8988T (cell line): ENCODE measurements at regions not wholly inside any gene's neighbourhood (a gene's known extent, or its start where the extent isn't known, plus 50 kb on each side); places are given as distances from the start of the nearest gene placed in this dataset.
"Not testable (repeated sequence)": the region's sequence is repeated elsewhere in the genome, so short reads cannot be mapped to it uniquely, and the experiment has no call there.

ENCODE experiments used
- DNase-seq: peaks from one replicate; pipeline ENCODE4 v3.0.0; 2011

DNA sequence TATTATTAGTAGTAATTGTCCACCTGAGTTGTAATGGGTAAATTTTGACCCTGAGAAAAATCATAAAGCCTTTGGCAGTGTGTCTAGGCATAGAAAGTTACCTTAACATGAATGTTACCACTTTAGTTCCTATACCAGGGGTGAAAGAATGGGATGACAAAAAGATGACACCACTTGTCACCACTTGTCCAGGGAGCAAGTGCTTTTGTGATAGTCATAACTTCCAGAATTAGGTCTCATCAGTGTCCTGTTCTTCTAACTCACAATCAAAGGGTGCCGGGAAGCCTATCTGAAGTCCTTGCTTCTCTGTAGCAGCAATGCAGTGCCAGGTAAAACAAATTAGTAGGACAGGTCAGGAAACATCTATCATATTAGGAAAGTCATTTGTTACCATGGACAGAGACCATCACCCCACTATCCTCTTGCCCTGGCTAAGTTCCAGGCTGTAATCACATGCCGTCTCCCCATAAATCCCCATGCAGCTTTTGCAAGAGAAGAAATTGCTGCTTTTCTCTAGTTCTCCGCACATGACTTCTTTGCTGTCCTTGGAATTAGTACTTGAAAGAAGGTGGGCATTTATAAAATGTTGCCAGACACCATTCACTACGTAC is 156.5 kb upstream of the SGCD start:
- no peak for DNase-seq

DNA sequence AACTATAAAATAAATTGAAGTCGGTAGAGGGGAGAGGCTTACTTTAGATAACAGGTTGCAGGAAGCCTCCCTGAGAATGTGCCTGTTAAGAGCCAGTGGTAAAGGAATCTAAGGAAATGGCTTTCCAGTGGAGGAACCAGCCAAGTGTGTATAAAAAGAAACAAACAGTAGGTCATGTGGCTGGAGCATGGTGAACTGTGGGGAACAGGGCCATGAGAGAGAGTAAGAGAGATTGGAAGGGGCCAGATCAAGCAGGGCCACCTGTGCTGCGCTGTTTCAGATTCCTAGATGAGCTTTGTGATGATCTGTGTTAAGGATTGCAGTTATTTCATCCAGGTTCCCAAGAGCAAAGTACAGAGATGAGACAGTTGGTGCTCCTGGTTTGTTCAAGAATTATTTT is 152.7 kb upstream of the SGCD start:
- no peak for DNase-seq

DNA sequence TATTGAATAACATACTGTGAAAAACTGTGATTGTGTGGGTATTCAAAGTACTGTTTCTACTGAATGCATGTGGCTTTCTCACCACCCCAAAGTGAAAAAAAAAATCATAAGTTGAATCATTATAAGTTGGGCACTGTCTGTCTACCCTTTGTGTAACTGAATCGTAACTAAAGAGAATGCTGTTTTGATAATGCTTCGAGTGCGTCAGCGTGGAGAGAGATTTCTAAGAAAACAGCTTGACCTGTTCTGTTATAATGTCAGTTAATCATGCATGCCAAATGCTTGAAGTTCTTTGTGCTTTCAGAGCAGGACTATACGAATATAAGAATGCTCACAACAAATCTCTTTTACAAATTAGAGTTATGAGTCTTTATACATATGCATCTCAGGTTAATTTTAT is 148.8 kb upstream of the SGCD start:
- DNase-seq: no peak

DNA sequence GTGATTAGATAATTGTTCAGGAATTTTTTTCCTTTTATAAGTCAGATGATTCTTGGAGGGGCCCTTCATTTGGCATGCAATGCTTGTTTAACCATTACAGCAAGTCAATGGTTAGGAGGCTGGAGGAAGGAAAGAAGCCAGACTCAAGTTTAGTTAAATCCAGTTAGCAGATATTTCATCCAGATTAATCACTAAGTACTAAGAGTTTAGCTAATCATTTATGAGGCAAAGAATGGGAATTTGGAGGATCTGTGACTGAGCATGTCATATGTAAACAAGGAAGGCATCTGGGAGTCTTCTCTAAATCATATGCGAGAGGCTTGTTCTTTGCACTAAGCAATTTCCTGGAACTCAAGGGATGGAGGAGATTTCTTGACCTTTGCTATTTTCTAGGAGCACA is 145.3 kb upstream of the SGCD start:
- no peak for DNase-seq

DNA sequence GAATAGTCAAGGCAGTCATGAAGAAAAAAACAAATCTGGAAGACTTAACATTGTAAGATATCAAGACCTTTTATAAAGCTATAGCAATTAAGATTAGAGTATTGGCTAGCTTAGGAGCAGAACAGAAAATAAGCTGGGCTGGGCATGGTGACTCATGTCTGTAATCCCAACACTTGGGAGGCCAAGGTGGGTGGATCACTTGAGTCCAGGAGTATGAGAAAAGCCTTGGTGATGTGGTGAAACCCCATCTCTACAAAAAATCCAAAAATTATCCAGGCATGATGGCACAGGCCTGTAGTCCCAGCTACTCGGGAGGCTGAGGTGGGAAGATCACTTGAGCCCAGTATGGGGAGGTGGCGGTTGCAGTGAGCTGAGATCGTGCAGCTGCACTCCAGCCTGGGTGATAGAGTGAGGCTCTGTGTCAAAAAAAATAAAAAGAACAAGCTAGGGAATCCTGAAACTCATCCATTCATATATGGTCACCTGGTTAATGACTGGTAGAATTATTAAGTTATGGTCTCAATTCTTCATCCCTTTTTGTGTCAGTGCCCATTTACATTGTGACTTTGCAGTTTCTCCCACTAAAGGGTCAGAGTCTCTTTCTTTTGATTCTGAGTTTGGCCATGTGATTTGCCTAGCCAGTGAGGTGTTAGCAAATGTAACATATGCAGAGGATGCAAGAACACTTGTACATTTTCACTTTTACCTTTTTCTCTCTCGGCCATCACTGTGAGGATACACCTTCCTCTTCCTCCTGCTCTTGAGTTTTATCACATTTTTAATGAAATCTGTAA is 144.6 kb upstream of the SGCD start:
- DNase-seq: no peak

DNA sequence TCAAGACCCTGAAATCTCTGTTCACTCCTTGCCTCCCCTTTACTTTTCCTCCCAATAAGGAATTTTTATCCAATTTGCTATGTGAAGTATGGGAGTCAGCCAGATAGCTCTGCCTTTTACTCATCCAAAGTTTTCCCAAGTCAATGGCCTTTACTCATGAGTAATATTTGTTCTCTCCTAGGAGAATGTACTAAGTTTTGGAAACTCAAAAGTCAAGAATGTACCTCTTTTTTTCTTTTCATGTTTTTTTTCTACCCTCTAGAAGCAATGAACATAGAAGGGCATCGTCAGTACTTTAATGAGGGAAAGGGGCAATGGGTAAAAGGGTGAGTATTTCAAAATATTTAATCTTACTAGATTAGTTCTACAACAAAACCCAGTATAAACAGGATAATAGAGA is 140.2 kb upstream of the SGCD start:
- DNase-seq: no peak

DNA sequence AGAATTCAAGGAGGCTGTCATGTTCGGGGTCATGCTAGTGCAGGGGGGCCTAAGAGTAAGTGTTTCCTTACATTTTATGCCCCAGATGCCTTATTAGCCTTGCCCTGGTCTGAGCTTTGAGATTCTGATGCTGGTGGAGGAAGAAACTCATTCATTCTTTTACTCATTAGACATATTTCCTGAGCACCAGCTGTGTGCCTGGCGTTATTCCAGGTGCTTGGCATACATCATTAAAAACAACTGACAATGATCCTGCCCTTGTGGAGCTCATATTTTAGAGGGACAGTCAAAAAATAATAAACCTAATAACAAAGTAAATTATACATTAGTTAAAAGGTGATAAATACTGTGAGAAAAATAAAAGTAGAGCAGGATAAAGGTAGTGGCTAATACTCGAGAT is 138.9 kb upstream of the SGCD start:
- no peak for DNase-seq

DNA sequence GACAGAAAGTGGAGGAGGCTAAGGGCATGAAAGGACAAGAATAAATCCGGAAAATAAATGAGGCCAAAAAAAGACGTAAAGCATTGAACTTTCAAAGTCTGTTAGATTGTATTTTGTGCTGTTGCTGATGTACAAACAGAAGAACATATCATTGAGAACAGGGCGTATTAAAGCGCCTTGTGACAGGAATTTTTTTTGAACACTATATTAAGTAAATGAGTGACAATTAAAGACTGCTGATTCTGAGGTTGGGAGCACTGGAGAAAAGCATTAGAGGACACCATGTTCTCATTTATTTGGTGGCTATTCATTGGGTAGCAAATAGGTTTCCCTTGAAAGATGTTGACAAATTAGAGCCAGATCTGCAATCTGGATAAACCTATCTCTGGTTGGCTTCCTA is 137.3 kb upstream of the SGCD start:
- DNase-seq: no peak

DNA sequence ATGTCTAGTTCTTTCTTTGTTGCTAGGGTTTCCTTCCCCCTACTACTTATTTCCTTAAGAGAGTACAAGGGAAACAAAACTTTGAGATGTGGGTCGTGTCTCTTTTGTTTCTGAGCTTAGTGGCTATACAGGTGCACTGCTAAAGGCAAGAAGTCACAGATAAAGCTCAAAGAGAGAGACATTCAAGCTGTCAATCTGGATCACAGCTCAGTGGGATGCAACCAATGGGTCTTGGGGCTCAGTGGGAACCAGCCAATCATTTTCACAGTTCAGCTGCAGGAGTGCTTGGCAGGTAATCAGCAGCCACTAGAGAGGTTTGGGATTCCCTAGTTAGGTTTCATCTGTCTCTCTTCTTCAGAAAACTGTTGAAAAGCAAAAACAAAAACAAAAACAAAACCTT is 135.4 kb upstream of the SGCD start:
- DNase-seq: no peak

DNA sequence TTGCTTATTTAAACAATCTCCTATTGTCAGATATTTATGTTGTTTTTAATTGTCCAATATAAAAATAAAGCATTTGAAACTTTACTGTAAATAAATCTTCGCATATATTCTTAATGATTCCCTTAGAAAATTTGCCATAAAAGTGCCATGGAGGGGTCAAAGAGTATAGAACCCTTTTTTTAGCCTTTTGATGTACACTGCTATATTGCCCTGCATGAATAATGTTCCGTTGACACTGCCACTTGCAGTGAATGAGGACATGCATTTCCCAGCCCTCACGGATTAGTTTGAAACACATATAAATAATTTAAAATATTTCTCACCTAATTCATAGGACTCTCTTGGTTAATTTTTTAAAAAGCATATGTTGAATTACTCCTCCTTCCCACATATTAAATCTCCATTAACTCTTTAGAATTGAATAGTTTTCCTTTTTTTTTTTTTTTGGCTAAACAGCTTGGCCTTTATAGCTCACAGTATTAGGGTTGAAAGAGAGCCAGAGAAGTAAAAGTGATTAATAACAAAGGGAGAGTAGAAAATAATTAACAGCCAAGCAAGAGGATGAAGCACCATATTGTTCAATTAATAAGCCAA is 129.8 kb upstream of the SGCD start:
- DNase-seq: no peak

DNA sequence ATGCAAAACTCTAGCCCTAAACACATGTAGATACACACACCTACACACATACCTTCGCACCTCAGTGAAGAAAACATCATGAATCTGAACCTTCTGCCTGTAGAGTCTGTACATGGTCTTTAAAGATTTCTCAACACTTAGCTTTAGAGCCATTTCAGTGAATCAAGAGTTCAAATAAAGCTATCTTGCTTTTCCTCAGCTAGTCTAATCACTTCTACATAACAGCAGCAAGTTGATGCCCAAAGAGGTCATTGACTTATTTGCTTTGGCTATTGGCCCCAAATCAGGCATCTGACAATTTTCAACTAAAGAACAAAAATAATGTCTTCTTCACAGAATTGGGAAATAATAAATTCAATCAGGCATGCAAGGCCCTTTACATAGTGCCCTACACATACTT is 127.9 kb upstream of the SGCD start:
- no peak for DNase-seq

DNA sequence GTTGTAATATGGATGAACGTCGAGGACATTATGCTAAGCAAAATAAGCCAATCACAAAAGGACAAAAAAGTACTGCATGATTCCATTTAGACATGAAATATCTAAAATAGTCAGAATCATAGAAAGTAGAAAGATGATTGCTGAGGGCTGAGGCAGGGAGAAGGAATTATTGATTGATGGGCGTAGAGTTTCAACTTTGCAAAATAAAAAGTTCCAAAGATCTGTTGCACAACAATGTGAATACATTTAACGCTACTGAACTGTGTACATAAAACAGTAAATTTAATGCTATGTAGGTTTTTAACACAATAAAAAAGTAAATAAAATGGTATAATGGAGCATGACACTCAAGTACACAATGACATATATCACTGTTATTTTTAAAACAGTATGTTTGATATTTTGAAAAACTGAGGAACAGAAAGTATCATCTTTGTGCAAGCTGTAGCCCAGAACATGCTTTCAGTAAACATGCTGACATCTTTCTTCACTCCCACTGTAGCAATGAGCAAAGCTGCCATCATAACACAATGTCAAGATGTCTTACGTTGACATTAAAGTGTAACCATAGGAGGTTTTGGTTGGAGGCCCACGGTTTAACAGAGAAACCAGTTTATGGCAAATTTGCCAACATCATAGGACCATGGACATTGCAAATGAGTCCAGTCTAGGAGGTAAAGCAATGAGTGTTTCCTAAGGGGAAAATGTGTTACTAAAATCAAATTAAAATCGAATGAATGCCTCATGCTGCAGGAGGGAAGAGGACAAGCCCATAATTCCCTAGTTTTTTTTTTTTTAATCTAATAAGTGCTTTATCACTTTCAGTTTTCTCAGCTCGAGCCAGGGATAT is 125.8 kb upstream of the SGCD start:
- no peak for DNase-seq

DNA sequence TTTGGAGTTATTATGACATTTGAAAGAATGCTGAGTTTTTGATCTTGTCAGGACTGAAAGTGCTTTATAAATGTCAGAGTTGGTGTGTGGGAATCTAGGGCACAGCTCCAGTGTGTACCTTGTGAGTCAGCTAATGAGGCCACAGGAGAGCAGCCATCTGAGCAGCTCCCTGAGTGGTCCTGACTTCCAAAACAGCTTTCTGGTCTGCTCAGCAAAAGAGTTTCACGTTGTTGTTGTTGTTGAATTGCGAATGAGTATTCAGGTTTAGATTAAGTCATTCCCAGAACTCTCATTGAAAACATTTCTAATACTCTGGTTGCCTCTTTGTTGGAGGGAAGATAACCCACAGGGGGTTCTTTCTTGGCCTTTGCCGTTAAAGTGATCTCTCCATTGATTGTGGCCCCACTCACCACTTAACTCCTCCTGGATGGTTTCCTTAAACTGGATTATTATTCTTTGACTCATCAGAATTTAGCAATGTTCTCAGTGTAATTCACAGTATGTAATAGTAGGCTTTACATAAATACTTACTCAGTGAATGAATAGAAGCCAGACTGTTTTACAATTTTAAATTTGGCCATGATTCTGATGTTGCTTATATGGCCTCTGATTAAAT is 125.1 kb upstream of the SGCD start:
- no peak for DNase-seq

DNA sequence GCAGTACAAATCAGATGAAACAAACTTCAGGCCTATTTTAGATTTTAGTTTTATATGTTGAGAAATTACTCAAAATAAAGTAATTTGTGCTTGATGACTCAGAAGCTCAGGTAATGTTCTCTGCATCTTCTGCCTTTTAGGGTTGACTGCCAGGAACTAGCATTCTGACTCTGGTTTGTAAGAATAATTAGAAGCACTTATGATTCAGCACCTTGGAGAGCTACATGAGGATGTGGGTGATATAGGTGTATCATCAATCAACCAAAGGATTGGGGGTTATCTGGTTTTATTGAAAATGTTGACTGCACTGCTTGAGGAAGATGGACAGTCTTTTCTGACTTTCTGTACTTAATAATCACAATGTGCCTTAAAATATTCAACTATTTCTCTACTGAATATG is 118.7 kb upstream of the SGCD start:
- no peak for DNase-seq

DNA sequence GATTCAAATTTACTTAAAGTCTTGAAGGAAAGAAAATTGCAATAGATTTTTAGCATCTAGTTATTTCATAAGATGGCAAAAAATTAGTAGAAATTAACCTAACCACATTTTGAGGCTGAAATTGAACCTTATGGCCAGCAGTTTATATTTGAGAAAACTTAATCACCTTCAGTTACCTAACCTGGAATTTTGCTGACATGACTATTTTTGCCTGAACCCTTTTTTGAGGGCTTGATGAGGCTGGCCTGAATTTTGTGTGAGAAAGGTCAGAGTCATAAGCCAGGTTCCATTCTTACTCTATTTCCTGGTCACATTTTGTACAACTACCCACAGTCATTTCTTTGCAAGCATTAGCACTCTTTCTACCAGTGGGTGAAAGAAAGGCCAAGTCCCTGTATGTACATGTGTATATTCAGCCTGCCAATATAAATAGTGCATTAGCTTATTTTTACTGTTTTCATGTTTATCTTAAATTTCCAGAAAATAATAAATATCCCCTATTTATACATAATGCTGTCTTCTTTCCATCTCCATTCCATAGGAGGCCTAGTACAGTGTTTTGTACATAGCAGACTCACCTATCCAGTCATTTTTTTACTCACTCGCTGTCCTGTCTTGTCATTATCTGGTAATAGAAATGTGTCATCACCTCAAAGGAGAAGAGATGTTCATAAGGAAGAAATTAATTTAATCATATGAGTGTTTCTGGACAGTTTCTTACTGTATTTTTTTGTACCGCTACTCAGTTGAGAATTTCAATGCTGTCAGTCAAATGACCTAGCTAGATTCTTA is 108.4 kb upstream of the SGCD start:
- no peak for DNase-seq

DNA sequence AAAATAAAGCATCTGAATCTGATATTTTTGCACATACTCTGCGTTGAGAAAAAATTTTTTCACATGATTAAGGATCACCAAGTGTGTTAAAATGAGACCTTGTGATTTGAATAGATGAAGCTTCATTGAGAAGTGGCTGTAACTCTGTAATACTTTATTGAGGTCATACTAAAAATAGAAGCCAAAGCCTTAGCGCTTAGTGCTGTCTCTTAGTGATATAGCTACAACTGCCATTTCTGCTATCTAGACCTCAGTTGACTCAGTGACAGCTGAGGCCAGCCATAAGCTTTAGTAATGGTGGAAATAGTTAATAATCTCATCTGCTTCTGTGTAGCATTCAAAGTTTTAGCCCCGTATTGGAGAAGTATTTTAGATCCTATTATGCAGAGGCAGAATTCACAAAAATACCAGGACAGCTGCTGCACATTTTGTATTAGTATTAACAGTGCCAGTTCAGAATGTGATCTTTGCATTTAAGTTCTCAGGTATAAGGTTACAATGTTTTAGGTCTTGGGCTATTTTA is 107.4 kb upstream of the SGCD start:
- DNase-seq: no peak

DNA sequence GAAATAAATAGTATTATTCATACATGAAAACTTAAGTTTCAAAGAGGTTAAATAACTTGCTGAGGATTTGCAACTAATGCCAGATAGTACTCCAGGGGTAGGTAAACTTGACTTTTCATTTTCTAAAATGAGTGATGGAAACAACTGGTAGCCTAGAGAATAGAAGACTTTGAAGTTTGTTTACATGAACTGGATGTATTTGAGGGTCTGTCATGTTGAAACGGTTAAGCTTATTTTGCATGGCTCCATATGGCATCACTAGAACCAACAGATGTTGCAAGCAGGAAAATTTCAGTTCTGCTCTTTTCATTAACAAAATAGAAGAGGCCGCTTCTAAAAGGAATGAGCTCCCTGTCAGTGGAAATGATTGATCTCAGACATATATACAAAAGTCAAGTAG is 105.1 kb upstream of the SGCD start:
- DNase-seq: no peak

DNA sequence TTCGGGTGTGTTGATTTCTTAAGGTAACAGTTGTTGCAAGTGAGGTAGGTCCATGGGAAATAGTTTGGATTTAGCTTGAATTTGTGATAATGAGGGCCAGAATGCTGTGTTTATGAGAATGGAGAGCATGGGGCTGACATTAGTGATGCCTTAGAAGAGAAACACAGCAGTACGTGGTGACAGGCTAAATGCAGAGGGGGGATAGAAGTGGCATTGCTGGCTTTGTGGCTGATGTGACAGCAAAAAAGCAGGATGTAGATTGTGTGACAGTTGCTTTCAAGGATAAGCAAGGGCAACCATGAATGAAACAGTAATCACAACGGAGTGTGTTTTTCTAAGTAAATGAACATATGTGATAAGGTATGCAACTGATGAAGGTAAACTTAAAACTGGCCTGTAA is 103.4 kb upstream of the SGCD start:
- DNase-seq: no peak

DNA sequence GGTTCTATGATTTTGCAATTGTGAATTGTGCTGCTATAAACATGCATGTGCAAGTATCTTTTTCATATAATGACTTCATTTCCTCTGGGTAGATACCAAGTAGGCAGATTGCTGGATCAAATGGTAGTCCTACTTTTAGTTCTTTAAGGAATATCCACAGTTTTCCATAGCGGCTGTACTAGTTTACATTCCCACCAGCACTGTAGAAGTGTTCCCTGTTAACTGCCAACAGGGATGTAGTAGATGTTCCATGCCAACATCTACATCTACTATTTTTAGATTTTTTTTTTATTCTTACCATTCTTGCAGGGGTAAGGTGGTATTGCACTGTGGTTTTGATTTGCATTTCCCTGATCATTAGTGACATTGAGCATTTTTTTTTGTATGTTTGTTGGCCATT is 100.5 kb upstream of the SGCD start:
- DNase-seq: not testable (repeated sequence)

DNA sequence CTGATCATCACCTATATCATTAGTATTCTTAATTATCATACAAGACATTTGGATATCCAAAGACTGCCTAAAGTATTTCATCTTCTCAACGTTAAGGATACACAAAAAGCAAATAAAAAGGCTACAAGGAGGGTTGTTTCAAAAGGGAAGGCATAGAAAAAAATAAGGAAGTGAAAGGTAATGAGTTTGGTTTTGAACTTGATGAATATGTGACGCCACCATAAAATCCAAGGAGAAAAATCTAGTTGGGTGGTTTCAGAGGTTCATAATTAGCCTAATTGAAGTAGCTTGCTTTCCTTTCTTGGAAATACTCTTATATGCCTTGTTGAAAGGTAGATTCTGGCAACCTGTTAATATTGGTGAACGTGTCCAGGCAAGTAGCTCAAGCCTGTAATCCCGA is 96.1 kb upstream of the SGCD start:
- DNase-seq: no peak

DNA sequence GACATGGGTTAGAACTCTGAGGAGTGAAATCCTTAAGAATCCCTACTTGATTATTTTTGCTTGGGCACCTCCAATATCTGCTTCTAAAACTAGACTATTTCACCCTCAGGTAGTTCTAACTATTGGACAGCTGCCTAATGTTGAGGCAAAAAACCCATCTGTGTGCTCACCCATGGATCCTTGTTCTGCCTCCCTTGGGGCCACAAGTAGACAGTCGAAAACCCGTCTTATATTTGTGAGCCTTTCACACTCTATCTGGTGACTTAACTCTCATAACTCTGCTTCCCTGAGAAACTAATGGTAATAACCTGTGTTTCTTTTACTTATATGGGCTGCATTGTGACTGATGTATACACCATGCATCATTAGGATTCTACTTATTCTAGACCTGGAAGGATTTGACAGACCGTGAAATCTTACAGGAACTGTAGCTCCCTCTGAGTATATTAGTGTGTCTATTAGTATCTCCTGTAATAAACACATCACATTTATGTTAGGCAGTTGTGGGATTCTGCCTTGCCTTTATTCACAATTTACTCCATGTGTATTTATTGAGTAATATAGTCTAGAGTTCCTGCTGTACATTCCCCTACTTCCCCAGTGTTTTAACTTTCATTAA is 94.6 kb upstream of the SGCD start:
- DNase-seq: no peak

DNA sequence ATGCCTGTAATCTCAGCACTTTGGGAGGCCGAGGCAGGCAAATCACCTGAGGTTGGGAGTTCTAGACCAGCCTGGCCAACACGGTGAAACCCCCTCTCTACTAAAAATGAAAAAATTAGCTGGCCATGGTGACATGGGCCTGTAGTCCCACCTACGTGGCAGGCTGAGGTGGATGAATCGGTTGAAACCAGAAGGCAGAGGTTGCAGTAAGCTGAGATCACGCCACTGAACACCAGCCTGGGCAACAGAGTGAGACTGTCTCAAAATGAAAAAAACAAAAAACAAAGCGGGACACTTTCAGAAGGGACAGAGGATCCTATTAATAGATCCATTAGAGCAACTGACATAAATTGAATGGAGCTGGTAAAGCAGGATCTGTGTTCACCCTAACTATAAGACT is 89.6 kb upstream of the SGCD start:
- no peak for DNase-seq
